ENCODE measurements at regions not wholly inside any gene's neighbourhood (a gene's known extent, or its start where the extent isn't known, plus 50 kb on each side); places are given as distances from the start of the nearest gene placed in this dataset.

- no peak for DNase-seq
Measured at GRCh38 chrX:69299951-69300714, 134.9 kb upstream of the PJA1 start.

GRCh38 chrX:69299285-69299684, 134.0 kb upstream of the PJA1 start:
- no peak for DNase-seq

GRCh38 chrX:69298466-69299140, 133.3 kb upstream of the PJA1 start:
- no peak for DNase-seq

- DNase-seq, result no peak
Measured at GRCh38 chrX:69297506-69297905, 132.3 kb upstream of the PJA1 start.

GRCh38 chrX:69293776-69294601, 128.7 kb upstream of the PJA1 start:
- DNase-seq, result no peak

GRCh38 chrX:69291116-69291515, 125.9 kb upstream of the PJA1 start:
- no peak for DNase-seq

- no peak for DNase-seq
Measured at GRCh38 chrX:69290292-69290691, 125.0 kb upstream of the PJA1 start.

GRCh38 chrX:69289793-69290123, 124.5 kb upstream of the PJA1 start:
- no peak for DNase-seq

- DNase-seq, result no peak
Measured at GRCh38 chrX:69289046-69289792, 124.0 kb upstream of the PJA1 start.

GRCh38 chrX:69287095-69287494, 121.8 kb upstream of the PJA1 start:
- no peak for DNase-seq

GRCh38 chrX:69286565-69286906, 121.3 kb upstream of the PJA1 start:
- DNase-seq, result no peak

- DNase-seq, result peak; percentile 26
Measured at GRCh38 chrX:69285881-69286564, 120.8 kb upstream of the PJA1 start.

- DNase-seq, result no peak
Measured at GRCh38 chrX:69285401-69285877, 120.2 kb upstream of the PJA1 start.

GRCh38 chrX:69284491-69284890, 119.2 kb upstream of the PJA1 start:
- no peak for DNase-seq

- no peak for DNase-seq
Measured at GRCh38 chrX:69282893-69283690, 117.8 kb upstream of the PJA1 start.

GRCh38 chrX:69280933-69281332, 115.7 kb upstream of the PJA1 start:
- no peak for DNase-seq

GRCh38 chrX:69279234-69279633, 114.0 kb upstream of the PJA1 start:
- DNase-seq, result no peak

GRCh38 chrX:69278031-69278687, 112.9 kb upstream of the PJA1 start:
- DNase-seq, result no peak

GRCh38 chrX:69277369-69277990, 112.2 kb upstream of the PJA1 start:
- no peak for DNase-seq

- DNase-seq, result no peak
Measured at GRCh38 chrX:69268611-69269010, 103.4 kb upstream of the PJA1 start.
